Mammary epithelial cell (primary cell): ENCODE measurements at regions not wholly inside any gene's neighbourhood (a gene's known extent, or its start where the extent isn't known, plus 50 kb on each side); places are given as distances from the start of the nearest gene placed in this dataset.

ENCODE experiments used
- EZH2 ChIP-seq: IDR thresholded peaks from 2 replicates; pipeline ENCODE4 v1.6.1; 2012; ENCODE audit warnings: low read length, inconsistent platforms, borderline replicate concordance
- TF ChIP-seq, protein P1 (sequence below), 2 donors: IDR thresholded peaks in 1 of 2; conservative IDR thresholded peaks in 1 of 2; 2 replicates each; pipeline ENCODE4 v1.5.1; 2011 to 2012; ENCODE audit warnings: inconsistent platforms in 2 of 2, low read length in 2 of 2, mild to moderate bottlenecking in 2 of 2, control low read depth in 1 of 2, low read depth in 1 of 2; ENCODE audit not compliant: insufficient read depth in 1 of 2; ENCODE audit errors: extremely low read depth in 1 of 2

DNA sequence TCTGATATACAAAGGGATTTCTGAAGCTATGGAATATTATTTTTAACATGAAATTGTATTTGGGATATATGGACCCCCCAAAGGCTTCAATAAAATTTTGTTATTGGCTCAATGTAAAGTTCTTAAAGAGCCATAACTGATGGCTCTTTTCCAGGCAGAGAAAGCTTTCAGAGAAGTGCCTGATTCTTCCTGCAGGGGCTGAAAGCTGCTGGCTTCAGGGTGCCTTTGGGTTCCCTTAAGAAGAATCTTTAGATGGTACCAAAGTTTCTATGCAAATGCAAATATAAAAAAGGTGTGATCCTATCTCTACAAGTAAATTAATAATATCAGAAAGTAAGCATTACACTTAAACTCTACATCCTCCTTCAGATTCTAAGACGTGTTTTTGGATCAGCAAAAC, 72.6 kb downstream of the NR2F2 start:
- TF ChIP-seq, protein P1, sequence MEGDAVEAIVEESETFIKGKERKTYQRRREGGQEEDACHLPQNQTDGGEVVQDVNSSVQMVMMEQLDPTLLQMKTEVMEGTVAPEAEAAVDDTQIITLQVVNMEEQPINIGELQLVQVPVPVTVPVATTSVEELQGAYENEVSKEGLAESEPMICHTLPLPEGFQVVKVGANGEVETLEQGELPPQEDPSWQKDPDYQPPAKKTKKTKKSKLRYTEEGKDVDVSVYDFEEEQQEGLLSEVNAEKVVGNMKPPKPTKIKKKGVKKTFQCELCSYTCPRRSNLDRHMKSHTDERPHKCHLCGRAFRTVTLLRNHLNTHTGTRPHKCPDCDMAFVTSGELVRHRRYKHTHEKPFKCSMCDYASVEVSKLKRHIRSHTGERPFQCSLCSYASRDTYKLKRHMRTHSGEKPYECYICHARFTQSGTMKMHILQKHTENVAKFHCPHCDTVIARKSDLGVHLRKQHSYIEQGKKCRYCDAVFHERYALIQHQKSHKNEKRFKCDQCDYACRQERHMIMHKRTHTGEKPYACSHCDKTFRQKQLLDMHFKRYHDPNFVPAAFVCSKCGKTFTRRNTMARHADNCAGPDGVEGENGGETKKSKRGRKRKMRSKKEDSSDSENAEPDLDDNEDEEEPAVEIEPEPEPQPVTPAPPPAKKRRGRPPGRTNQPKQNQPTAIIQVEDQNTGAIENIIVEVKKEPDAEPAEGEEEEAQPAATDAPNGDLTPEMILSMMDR (conservative IDR thresholded peaks at IDR 0.05 in 1 of 2, IDR thresholded peaks at IDR 0.05 in 1 of 2; ENCODE audit: extremely low read depth in 1 of 2, insufficient read depth in 1 of 2, low read depth in 1 of 2, low read length in 2 of 2): no peak
- no peak for TF ChIP-seq EZH2
